ENCODE measurements at regions not wholly inside any gene's neighbourhood (a gene's known extent, or its start where the extent isn't known, plus 50 kb on each side); places are given as distances from the start of the nearest gene placed in this dataset.

DNA sequence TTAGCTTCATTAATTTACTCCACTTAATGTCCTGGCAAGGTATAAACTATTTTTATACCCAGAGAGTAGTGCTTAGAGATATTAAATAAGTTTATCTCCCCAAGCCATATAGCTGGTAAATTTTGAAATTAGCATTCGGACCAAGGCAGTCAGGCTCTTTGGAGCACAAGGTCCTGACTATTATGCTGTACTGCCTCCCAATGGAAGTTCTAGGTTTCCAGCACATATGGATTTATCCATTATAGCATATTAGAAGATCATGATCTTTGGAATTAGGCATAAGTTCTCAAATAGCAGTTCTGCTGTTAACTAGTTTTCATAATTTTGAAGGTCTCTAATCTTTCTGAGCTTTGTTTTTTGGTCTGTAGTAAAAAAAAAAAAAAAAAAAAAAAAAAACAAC, 835.3 kb upstream of the EPHA7 start:
- intact Hi-C loops (cut with DNase I): no loop called here
- WGBS, 4 donors: 37 to 58% (median 51%) methylated on average over 1 of the region's 1 CpG
- Histone ChIP-seq H3K27ac (no peak overlapping the region), H3K9me3 (no peaks in the 10 kb centered on the region), H3K4me3 (no peak overlapping the region), H3K36me3 (no peaks in the 10 kb centered on the region), H3K27me3 (no peaks in the 10 kb centered on the region), H3K4me1 (no peaks in the 10 kb centered on the region)
- no peak for DNase-seq
- TF ChIP-seq, protein P1, sequence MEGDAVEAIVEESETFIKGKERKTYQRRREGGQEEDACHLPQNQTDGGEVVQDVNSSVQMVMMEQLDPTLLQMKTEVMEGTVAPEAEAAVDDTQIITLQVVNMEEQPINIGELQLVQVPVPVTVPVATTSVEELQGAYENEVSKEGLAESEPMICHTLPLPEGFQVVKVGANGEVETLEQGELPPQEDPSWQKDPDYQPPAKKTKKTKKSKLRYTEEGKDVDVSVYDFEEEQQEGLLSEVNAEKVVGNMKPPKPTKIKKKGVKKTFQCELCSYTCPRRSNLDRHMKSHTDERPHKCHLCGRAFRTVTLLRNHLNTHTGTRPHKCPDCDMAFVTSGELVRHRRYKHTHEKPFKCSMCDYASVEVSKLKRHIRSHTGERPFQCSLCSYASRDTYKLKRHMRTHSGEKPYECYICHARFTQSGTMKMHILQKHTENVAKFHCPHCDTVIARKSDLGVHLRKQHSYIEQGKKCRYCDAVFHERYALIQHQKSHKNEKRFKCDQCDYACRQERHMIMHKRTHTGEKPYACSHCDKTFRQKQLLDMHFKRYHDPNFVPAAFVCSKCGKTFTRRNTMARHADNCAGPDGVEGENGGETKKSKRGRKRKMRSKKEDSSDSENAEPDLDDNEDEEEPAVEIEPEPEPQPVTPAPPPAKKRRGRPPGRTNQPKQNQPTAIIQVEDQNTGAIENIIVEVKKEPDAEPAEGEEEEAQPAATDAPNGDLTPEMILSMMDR (IDR thresholded peaks at IDR 0.05): peak in 5 of 12 donors; percentile 11 to 28 (median 22)
- TF ChIP-seq POLR2A (IDR thresholded peaks at IDR 0.05): no peak
- no peak for ATAC-seq

DNA sequence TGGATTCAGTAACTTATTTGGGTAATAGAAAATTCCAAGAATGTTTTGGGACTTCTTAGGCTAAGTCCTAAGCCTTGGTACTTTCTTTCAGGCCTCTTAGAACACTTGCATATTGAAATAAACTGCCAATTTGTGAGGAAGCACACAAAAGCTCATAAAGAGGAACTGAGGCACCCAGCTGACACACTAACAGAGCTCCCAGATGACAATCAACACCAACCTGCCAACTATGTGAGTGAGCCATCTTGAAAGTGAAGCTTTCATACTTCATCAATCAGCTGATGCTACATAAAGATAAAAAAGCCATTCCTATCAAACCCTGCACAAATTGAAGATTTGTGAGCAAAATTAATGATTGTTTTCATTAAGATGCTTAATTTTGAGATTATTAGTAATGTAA, 832.5 kb upstream of the EPHA7 start:
- TF ChIP-seq POLR2A (IDR thresholded peaks at IDR 0.05): no peak
- TF ChIP-seq, protein P1 (IDR thresholded peaks at IDR 0.05): no peak
- no peak overlapping the region for H3K27ac ChIP-seq
- H3K4me3 ChIP-seq: no peak overlapping the region
- H3K9me3 ChIP-seq: no peaks in the 10 kb centered on the region
- intact Hi-C loops (cut with DNase I): no loop called here
- no peaks in the 10 kb centered on the region for H3K4me1 ChIP-seq
- no peaks in the 10 kb centered on the region for H3K36me3 ChIP-seq
- DNase-seq (no peak), ATAC-seq (no peak)
- no peaks in the 10 kb centered on the region for H3K27me3 ChIP-seq

DNA sequence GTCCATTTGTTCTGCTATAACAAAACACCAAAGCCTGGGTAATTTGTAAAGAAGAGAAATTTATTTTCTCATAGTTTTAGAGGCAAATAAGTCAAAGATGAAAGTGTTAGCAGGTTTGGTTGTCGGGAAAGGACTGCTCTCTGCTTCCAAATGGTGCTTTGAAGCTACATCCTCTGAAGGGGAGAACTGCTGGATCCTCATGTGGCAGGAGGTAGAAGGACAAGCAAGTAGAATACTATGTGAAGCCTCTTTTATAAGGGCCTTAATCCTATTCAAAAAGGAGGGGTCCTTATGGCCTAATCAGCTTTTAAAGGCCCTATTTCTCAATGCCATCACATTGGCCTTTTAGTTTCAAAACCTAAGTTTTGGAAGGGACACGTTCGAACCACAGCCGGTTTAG, 826.0 kb upstream of the EPHA7 start:
- Histone ChIP-seq H3K4me3 (no peak overlapping the region), H3K4me1 (no peaks in the 10 kb centered on the region), H3K36me3 (no peaks in the 10 kb centered on the region), H3K9me3 (no peaks in the 10 kb centered on the region), H3K27me3 (no peaks in the 10 kb centered on the region), H3K27ac (no peak overlapping the region)
- TF ChIP-seq, protein P1 (IDR thresholded peaks at IDR 0.05): no peak
- TF ChIP-seq POLR2A (IDR thresholded peaks at IDR 0.05): no peak
- DNase-seq (no peak), ATAC-seq (no peak)
- WGBS, 4 donors: 83 to 88% (median 86%) methylated on average over 4 of the region's 4 CpGs
- intact Hi-C loops (cut with DNase I): no loop called here

DNA sequence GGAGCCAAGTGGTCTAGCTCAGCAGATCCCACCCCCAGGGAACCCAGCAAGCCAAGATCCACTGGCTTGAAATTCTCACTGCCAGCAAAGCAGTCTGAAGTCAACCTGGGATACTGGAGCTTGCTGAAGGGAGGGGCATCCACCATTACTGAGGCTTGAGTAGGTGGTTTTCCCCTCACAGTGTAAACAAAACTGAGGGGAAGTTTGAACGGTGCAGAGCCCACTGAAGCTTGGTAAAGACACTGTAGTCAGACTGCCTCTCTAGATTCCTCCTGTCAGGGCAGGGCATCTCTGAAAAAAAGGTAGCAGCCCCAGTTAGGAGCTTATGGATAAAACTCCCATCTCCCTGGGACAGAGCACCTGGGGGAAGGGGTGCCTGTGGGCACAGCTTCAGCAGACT, 819.5 kb upstream of the EPHA7 start:
- H3K36me3 ChIP-seq: no peaks in the 10 kb centered on the region
- 54 to 64% (median 60%) methylated on average over 1 of the region's 1 CpG for WGBS, 4 donors
- TF ChIP-seq, protein P1 (IDR thresholded peaks at IDR 0.05): no peak
- TF ChIP-seq POLR2A (IDR thresholded peaks at IDR 0.05): no peak

More for the DNA sequence above, 819.5 kb upstream of the EPHA7 start:
- DNase-seq: no peak
- H3K9me3 ChIP-seq: no peaks in the 10 kb centered on the region
- no peak for ATAC-seq
- H3K27me3 ChIP-seq: no peaks in the 10 kb centered on the region
- H3K4me1 ChIP-seq: no peaks in the 10 kb centered on the region
- no peak overlapping the region for H3K4me3 ChIP-seq
- H3K27ac ChIP-seq: no peak overlapping the region
- intact Hi-C loops (cut with DNase I): no loop called here

Data from heart left ventricle (tissue), 16 donors.